COLO668 (cell line): ENCODE measurements at regions not wholly inside any gene's neighbourhood (a gene's known extent, or its start where the extent isn't known, plus 50 kb on each side); places are given as distances from the start of the nearest gene placed in this dataset.

ENCODE experiments used
- DNase-seq: peaks from one replicate; lab custom pipeline; 2025; ENCODE audit not compliant: unreplicated experiment; lab: John Stamatoyannopoulos, UW

DNA sequence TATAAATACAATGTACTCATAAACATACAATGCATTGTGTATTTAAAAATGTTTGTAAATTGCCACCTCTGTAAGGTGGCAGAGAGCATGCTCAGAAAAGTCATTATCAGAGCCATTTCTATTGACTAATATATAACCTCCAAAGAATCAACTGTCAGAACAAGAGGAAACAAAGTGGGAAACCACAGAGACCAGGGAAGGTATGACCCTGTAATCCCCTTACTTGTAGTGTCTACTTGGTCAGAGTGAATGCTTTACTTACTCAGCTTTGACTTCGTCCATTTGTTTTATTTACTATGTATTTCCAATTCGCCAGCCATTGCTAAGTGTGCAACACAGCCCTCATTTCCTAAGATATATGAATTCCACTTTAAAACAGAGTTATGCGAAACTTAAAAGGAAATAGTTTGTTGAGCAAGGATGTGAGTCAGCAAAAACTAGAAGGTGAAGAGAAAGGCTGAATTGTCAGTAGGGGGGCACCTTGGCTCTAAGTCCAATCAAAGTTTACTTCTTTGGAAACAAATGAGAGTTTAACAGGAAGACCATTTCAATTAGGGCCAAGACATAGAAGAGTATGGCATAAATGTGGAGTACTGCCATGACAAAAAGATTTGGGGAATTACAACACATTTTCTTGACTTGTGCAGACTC lies 671.7 kb upstream of the PTBP2 start:
- no peak for DNase-seq

DNA sequence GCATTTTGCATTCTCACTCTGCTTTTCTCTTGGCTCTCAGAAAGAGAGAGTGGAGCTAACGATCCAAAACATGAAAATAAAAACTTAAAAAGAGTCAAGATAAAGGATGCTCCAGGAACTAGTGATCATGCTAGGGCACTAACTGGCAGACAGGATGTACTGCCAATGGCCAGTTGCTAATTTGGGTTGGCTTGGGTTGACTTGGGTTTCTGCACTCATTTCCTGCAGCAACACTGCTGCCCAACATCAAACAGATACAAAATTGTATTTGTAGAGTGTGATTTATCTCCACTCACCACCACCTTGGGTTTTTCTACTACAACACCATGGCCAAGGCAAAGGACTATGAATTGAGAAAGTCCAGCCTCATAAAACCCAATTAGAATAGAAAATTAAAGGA lies 662.3 kb upstream of the PTBP2 start:
- no peak for DNase-seq

DNA sequence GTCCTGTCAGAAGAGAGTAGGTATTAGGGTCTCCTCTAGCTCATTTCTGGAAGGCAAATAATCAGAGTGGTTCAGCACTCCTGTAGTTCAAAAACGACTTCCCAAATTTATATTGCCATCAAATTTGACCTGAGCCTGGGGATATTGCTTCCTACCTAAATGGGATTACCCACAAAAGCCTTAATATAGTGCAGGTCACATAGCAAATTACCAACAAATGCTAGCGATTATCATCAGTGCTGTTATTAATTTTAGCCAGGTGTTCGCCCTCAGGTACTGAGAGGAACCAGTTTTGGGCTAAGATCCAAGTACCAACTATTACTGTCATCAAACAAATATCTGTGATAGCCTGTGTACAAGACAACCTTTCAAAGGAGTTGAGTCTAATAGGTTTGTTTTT lies 661.8 kb upstream of the PTBP2 start:
- no peak for DNase-seq

DNA sequence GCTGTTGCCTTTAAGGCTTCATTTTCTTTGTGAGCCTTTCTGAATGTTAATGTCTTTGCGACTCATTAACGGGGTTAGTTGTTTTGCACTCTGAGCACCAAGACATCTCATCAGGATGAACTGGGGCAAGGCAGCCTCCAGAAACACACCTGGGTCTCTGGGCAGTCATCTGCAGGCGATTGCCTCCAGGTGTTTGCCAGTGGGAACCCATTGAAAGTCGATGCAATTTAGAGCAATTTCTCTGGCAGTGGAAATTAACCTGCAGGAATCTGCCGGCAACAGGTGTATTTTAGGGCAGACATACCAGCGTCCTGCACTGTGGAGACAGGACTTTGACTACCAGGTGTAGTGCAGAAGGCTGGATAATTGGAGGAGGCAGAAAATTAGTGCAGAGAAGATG lies 661.0 kb upstream of the PTBP2 start:
- no peak for DNase-seq

DNA sequence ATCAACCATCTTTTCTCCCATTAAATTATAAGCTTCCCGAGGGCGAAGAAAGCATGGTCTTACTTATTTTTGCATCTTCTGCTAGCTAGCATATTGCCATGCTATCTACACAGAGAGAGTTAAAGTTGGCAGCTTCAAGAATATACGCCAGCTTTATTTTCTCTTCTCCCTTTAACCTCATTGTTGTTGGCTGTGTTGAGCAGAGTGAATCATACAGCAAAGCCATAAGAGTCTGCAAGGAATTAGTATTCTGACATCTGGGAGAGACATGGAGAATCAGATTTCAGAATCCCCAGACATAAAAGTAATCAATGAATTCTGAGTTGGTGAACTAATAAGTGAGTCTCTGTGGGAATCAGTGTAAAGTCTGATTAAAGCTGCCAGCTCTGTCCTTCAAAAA lies 649.6 kb upstream of the PTBP2 start:
- no peak for DNase-seq

DNA sequence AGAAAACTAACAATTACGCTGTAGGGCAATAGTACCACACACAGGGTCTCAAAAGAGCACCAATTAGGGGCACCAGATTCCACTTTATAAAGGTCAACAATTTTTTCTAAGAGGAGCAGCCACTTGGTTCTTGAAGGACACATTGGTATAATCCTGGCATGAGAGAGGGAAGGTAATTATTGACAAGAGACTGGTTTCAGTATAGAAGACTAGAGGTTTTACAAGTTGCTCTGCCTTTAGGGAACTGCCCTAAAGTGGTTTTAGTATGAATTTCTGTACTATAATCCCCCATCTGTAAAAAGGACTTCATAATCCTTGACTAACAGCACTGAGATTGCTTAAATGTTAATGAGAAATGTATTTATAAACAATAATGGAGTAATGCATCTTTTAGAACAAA lies 648.5 kb upstream of the PTBP2 start:
- no peak for DNase-seq

DNA sequence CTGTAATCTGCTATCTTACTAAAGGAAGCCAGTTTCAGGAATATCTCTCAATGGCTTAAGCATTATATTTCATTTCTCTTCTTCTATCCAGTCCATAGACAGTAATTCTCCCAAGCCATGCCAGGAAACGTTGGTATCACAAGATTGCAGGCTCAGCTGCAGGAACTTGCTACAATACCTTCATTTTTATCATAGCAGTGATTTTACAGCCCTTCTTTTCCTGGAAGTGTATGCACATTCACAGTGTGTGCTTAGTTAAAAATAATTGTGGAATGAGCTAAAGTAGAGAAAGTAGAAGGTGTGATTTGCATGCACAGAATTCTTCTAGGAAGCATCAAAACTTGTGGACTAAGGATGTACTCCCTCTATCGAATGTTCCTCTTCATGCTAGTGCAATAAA lies 647.2 kb upstream of the PTBP2 start:
- DNase-seq = no peak

DNA sequence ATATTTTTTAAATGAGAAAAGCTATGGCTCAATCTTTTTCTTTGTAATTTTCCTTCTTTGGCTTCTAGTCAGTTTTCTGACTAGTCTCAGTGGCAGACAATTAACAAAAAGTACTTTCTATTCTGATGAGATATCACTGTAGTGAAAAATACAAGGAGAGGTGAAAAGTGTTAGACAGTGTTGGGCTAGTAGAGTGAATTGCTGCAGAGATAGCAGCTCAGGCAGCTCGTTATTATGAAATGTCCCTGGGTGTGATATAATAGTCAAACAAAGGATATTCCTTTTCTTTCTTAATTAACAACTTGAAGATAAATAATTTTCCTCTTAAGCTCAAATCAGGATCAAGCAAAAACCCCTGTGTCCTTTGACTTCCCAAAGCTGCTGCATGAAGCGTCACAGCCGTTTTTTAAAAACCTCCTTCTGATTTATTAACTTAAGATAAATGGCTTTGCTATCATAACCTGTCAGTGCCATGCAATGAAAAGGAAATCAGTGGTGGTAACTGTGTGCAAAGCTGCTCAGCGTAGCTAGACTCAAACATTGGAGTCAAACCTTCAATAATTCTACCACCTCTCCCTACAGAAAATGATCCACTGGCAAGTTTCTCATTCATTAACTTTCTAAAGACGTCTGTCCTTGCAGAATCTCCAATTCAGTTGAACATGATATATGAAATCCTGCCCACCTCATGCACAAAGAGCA lies 646.6 kb upstream of the PTBP2 start:
- no peak for DNase-seq

DNA sequence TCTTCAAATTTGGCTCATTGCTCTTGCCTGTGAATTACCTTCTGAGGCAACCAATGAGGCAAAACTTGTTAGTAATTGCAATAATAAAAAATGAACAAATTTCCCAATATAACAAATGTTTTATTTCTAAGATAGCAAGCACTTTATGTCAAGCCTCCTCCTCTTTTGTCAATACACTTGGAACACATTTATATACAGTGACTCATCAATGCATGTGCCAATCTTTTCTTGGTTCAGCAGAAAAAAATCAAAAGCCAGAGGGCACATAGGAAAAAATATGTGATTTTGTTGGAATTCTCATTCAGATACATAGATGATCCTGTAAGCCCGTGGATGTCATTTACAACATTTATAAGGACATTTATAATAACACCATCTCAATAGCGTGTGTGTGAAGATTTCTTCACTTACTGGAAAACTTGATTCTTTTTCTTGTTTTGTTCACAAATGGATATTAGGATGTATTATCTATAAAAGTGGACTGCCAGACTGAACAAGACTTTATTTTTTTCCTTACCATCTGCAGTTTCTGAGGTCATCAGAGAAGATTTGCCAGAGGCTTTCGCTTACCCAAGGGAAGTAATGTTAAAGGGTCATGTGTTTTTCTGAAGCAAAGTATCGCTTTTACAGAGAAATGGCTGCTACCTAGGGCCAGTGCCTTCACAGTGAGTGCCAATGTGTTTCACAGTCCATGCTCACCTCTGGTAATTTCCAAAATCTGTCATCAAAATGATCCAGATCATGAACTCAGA lies 645.7 kb upstream of the PTBP2 start:
- DNase-seq = no peak

DNA sequence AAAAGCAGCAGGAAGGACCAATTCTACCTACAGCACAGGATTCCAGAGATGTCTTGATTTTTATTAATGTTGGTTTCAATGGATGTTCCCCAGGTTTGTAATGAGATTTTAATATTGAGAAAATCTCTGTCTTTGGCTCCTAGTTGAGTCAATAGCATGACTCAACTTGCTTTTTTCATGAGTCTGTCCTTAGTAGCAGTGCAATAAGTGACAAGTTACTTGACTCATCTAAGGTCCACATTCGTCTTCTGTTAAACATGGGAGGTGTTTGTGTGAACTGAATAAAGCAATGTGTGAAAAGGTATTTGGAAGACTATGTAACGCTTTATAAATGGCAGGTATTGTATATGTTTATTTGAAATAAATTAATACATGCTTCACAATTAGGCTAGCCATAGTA lies 645.0 kb upstream of the PTBP2 start:
- DNase-seq = no peak

DNA sequence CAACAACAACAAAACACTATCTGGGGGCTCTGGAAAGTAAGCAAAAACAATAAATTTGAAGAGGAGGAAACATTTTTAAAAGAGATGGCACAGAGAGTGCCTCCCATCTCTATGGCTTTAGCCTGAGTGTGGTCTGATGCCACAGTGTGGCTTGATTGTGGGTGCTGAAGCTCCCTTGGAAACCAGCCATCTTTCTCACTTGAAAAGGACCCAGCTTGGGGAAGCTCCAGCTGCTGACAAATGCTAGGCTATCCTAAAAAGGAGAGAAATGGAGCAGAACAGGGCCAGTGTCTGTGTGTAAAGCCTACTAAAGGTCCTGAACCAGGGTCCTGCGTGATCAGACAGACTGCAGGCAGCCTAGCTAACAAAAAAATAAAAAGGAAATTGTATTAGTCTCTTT lies 642.0 kb upstream of the PTBP2 start:
- no peak for DNase-seq

DNA sequence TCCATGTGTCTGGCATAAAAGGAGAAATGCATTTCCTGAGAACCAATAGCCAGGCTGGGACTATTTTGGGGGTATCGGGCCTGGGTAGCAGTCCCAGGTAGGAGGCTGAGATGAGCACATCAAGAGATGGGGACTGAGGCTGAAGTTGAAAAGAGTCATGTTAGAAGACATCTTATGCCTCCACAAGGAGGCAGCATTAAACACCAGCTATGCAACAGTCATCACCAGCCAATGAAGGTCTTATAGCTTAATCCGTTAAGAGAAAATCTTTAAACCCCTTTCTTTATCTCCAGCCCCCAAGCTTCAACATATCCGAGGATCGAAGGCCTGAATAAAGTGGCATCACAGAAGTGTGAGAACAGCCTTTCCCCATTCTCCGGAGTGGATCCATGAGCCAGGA lies 640.7 kb upstream of the PTBP2 start:
- no peak for DNase-seq

DNA sequence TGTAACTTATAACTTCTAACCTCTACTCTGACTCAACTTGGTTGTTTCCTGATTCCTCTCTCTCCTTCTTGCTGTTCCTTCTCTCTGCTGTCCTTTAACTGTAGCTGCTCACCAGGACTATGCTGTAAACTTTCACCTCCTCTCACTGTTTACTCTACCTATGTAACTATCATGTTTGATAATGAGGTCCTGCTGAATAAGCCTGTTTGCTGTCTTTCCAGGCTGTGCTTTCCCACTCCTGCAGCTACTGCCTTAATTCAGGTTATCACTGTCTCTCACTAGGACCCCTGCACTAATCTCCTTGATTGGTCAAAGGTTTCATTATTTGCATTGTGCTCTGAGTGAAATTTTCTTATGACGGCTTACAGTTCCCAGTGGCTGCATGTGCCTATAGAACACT lies 633.9 kb upstream of the PTBP2 start:
- DNase-seq = no peak

DNA sequence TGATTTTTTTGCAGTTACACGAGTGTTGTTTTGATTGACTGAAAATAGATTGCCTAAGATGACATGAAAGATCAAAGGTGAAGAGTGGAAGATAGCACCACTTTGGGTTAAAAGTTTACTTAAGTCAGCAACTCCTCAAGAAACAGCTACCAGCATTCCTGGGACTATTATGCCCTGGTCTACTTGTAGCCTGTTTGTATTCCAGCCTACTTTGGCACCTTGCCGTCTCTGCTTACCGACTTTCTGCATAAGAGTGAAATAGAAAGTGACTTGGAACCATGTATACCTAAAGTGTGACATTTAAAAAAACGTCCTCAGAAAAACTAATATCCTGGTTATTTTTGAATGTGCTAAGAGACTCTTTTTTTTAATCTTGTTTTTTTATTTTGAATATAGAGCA lies 631.5 kb upstream of the PTBP2 start:
- no peak for DNase-seq

DNA sequence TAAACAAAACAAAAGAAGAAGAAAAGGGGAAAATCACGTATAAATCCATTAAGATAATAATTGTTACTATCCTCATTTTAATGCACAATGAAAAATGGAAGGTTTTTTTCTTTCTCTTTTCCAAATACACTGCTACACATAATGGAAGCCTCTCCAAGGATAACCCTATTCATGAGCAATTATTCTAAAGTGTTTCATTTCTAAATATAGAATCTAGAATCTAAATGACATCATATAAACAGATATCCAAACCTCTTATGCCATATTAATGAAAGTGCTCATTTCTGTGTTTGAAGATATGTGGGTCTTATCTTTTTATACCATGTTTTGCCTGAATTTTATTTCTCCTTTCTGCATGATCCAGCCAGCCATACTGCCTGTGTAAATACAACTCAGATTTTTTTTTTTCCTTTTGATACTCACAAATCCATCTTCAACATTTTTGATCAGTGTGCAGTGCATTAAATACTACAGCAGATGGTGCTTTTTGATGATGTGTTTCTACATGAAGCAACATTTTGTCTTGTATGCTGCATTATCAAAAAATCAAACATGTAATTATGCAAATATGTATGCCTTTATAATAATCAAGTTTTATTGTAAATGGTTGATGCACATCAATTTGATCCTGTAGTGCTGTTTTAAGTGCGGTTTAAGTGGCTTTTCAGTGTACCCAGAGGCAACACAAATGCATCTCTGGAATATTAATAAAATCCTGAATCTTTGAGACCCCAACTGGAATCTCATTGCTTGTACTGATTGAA lies 625.6 kb upstream of the PTBP2 start:
- no peak for DNase-seq

DNA sequence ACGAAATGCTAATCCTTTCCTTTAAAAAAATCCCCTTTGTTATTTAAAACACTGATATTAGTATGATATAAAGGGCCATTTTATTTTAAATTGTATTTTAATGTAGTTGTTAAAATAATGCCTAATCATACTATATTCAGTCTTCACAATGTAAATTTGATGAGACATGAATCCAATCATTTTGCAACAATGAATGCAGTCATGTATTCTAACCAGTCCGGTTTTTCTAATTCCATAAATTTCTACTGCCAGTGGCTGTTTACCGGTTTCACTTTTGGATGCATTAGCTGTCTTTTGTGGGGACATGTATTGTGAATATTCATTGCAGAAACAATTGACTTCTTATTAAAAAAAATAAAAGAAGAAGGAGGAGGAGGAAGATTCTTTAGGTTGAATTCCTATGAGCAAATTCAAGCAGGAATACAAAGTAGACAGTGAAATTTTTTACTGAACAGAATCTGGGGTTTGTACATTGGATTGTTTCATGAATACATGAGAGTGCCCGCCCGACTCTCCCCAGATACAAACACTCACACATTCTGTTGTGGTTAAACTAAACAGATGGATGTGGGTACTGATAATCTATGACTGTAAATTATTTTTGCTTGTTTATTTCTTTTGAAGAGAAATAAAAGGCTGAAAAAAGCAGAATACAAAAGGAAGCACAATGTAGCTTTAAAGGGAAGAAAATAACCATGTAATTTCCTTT lies 624.8 kb upstream of the PTBP2 start:
- DNase-seq = no peak

DNA sequence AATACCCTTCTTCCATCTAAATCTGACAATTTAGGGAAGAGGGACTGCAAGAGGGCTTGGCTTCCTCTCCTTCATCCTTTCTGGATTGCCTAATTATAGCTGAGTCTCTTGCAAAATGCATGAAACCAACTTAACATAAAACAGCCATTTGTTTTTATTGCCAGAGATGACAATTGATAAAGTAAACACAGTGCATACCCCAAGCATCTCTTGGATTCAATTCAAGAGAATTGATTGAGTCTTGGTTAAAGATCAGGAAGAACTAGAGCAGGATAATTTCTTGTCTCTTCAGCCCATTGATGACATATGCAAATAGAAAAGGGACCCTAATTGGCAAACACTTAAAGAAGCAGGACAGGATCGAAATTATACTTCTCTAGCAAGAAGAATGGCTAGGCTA lies 617.1 kb upstream of the PTBP2 start:
- DNase-seq = no peak

DNA sequence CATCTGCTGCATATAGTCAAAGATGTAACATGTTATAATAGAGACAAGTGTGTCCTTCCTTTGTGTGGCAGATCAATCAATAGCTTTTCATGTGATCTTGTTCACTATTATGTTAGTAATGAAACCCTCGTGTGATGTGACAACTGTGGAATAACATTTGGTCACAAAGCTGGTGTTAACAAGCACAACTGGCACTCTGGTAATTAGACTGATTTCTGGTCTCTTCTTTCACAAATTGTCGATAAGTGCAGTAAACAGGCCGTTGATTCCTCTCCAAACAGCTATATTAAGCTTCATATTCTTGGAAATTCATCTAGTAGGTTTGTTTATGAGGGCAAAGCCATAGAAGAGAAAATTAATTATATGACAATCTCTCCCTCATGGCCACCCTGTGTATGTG lies 616.7 kb upstream of the PTBP2 start:
- DNase-seq = no peak

DNA sequence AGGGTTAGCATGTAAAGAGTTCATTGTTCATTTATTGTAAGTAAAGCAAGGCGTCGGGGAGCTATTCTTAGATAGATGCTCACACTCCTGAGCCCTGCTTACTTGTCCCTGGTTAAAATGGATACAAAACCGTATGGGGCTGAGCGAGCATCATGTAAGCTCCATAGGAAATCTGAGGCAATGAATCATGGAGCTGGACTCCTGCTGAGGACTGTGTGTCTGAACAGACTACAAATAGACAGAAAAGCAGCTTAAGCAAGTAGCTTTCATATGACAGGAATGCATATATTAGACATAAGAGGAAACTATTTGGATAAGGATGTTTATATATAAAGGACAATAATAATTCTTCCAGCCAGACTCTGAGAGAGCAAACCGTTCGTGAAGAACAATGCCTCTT lies 604.9 kb upstream of the PTBP2 start:
- no peak for DNase-seq

DNA sequence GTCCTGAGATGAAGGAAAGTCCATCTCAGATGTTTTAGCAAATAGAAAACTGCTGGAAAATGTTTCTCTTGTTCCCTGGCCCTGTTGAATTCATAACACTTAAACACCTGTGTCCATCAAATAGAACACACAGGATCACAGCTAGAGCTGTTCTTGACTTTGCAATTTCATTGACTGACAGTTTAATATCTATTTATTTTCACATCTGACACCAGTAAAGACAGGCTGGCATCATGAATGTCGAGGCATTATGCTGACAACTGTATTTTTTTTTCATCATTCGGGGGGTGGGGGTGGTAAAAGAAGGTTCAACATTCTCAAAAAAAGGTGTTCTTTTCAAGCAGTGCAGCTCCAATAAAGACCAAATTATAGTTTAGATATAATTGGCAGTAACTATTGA lies 591.2 kb upstream of the PTBP2 start:
- no peak for DNase-seq

DNA sequence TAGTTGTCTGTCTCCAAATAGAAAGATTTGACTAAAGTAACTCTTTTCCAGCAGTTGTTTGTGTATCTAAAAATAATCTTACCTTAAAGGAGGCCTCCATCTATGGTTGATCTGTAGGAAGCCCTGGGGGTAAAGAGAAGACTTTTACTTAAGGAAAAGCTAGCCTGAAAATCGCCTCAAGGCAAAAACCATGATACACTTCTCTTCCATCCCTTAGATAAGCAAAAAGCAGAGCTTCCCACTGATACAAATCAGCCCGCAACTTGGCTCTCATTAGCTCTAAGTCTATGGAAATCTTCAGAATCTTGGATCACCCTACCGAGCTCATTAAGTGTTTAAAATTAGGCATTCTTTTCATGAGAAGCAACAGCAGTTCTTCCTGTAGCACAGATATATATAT lies 576.9 kb upstream of the PTBP2 start:
- DNase-seq = no peak
